HepG2 (cell line): ENCODE measurements at regions not wholly inside any gene's neighbourhood (a gene's known extent, or its start where the extent isn't known, plus 50 kb on each side); places are given as distances from the start of the nearest gene placed in this dataset.
A peak's percentile ranks its signal among the peaks of the same experiment; 100 is the strongest.

Experiments used
- ATAC-seq: fragments of 200-7000 bp; cut with Tn5 transposase; 3 replicates; pipeline ENCODE4 v1.9.1; 2020; ENCODE audit warnings: mild to moderate bottlenecking, moderate library complexity
- BruUV-seq: library from RNA; stranded (reverse); fragments of 400-500 nt; replicated peaks from 2 replicates; lab custom pipeline; 2021; lab: Mats Ljungman, UMichigan
- CTCF ChIA-PET: fragments of 300-600 bp; formaldehyde crosslinking; extraction: SDS; loops from one replicate; lab custom pipeline; 2021; ENCODE audit warnings: low total read pairs, inconsistent platforms, low intra/inter-chr PET ratio; lab: Yijun Ruan, JAX
- POLR2A ChIA-PET: fragments of 350-600 bp; sonication (Branson Sonifier 250); formaldehyde crosslinking; loops from one replicate; lab custom pipeline; 2020; ENCODE audit warnings: antibody characterized with exemption, inconsistent platforms; lab: Yijun Ruan, JAX
- DNase-seq: peaks from one replicate; pipeline ENCODE4 v3.0.0-alpha.2; 2015; ENCODE audit warnings: low spot score
- FAIRE-seq: peaks from 3 replicates; lab custom pipeline; 2011; peaks lifted over from hg19 to GRCh38; lab: Jason Lieb, UNC
- H2AFZ ChIP-seq: one replicate; pipeline ENCODE4 v1.6.1; 2011; ENCODE audit warnings: low read length, inconsistent platforms
- H3K27ac ChIP-seq: fragments of 300-600 bp; 3 replicates; pipeline ENCODE4 v1.8.0; 2011; ENCODE audit warnings: mixed run types, mild to moderate bottlenecking, mixed read lengths, low read length, inconsistent platforms; ENCODE audit not compliant: insufficient read depth; ENCODE audit errors: extremely low read length
- H3K27me3 ChIP-seq, 2 experiments: fragments of 200-600 bp in 1 of 2; 2 replicates in 1 of 2; 3 replicates in 1 of 2; pipeline versions ENCODE4 v1.6.0 to v1.8.0; 2011; ENCODE audit warnings: low read length in 2 of 2, mild to moderate bottlenecking in 2 of 2, moderate library complexity in 2 of 2, inconsistent platforms in 1 of 2; ENCODE audit not compliant: insufficient read depth in 2 of 2, control insufficient read depth in 1 of 2
- H3K36me3 ChIP-seq, 2 experiments: fragments of 200-600 bp in 1 of 2; replicated peaks in 1 of 2; 2 replicates in 1 of 2; 3 replicates in 1 of 2; pipeline versions ENCODE4 v1.5.1 to v1.8.0; 2011; ENCODE audit warnings: low read length in 2 of 2, inconsistent platforms in 1 of 2; ENCODE audit not compliant: insufficient read depth in 2 of 2, control insufficient read depth in 1 of 2
- H3K4me1 ChIP-seq: 2 replicates; pipeline ENCODE4 v1.5.1; 2012; ENCODE audit warnings: low read length, inconsistent platforms; ENCODE audit not compliant: insufficient read depth
- H3K4me2 ChIP-seq: 2 replicates; pipeline ENCODE4 v1.6.0; 2011; ENCODE audit warnings: low read depth, low read length, inconsistent platforms
- H3K4me3 ChIP-seq, 3 experiments: fragments of 200-600 bp in 1 of 3; sonication (generic), shearing (Covaris generic) in 1 of 3; replicated peaks in 1 of 3; 2 replicates each; pipeline ENCODE4 v1.5.1; 2011 to 2016; ENCODE audit warnings: low read length in 3 of 3, inconsistent platforms in 2 of 3, low read depth in 2 of 3, mild to moderate bottlenecking in 2 of 3, control low read depth in 1 of 3, mixed read lengths in 1 of 3; ENCODE audit not compliant: insufficient read depth in 1 of 3
- H3K79me2 ChIP-seq: one replicate; pipeline ENCODE4 v1.6.1; 2011; ENCODE audit warnings: low read length, inconsistent platforms; ENCODE audit not compliant: insufficient read depth
- H3K9ac ChIP-seq: 2 replicates; pipeline ENCODE4 v1.6.0; 2011; ENCODE audit warnings: mild to moderate bottlenecking, low read depth, low read length, inconsistent platforms; ENCODE audit not compliant: insufficient read depth
- H3K9me3 ChIP-seq: 2 replicates; pipeline ENCODE4 v1.5.1; 2012; ENCODE audit warnings: mild to moderate bottlenecking, low read length
- H4K20me1 ChIP-seq: 2 replicates; pipeline ENCODE4 v1.6.0; 2011; ENCODE audit warnings: inconsistent platforms, mild to moderate bottlenecking, low read length, moderate library complexity; ENCODE audit not compliant: insufficient read depth
- KAT7 ChIP-seq: IDR thresholded peaks from 2 replicates; pipeline ENCODE4 v1.6.1; 2018; ENCODE audit warnings: borderline replicate concordance, missing compliant biosample characterization
- RFX5 ChIP-seq: IDR thresholded peaks from 2 replicates; pipeline ENCODE4 v1.6.1; 2011; ENCODE audit warnings: low read depth, low read length, improper control_type of control experiment
- ZMYM3 ChIP-seq: sonication (generic); formaldehyde crosslinking; IDR thresholded peaks from 2 replicates; pipeline ENCODE4 v1.5.1; 2020; ENCODE audit warnings: mild to moderate bottlenecking, missing genetic modification reagents
- ZNF124 ChIP-seq: sonication (generic); formaldehyde crosslinking; IDR thresholded peaks from 2 replicates; pipeline ENCODE4 v1.4.0; 2020; ENCODE audit warnings: missing genetic modification reagents
- ZNF180 ChIP-seq: sonication (generic); formaldehyde crosslinking; IDR thresholded peaks from 2 replicates; pipeline ENCODE4 v1.4.0; 2020; ENCODE audit warnings: low read depth, missing genetic modification reagents, borderline replicate concordance
- ZNF337 ChIP-seq: sonication (generic); formaldehyde crosslinking; IDR thresholded peaks from 2 replicates; pipeline ENCODE4 v1.5.1; 2020; ENCODE audit warnings: missing genetic modification reagents, low read depth, mild to moderate bottlenecking, borderline replicate concordance
- ZNF543 ChIP-seq: sonication (generic); formaldehyde crosslinking; IDR thresholded peaks from 2 replicates; pipeline ENCODE4 v1.4.0; 2020; ENCODE audit warnings: mild to moderate bottlenecking, missing genetic modification reagents
- WGBS: methylation state at CpG from one replicate; pipeline ENCODE4 v1.1.6; 2017; ENCODE audit warnings: low lambda C conversion rate; 5-methylcytosine and 5-hydroxymethylcytosine counted together
- in situ Hi-C: cut with HindIII; loops from 2 replicates; pipeline ENCODE4 v1.10.0; 2017; ENCODE audit warnings: low pct_unique_long_range_greater_than_20kb; ENCODE audit not compliant: extremely low pct_ligation_motif_present
- intact Hi-C: fragments of 100-400 bp; cut with micrococcal nuclease; formaldehyde crosslinking; loops from one replicate; pipeline ENCODE4 v1.10.0; 2022; ENCODE audit not compliant: unreplicated experiment
- TF ChIP-seq, protein P1 (sequence below): sonication (generic); formaldehyde crosslinking; IDR thresholded peaks from 2 replicates; pipeline ENCODE4 v1.4.0; 2020; ENCODE audit warnings: missing genetic modification reagents, borderline replicate concordance
- TF ChIP-seq, protein P2 (sequence below): sonication (generic); formaldehyde crosslinking; IDR thresholded peaks from 2 replicates; pipeline ENCODE4 v1.4.0; 2020; ENCODE audit warnings: mild to moderate bottlenecking, missing genetic modification reagents
- TF ChIP-seq, protein P3 (sequence below): sonication (generic); formaldehyde crosslinking; IDR thresholded peaks from 2 replicates; pipeline ENCODE4 v1.4.0; 2020; ENCODE audit warnings: missing genetic modification reagents
- TF ChIP-seq, protein P4 (sequence below): sonication (generic); formaldehyde crosslinking; IDR thresholded peaks from 2 replicates; pipeline ENCODE4 v1.5.0; 2020; ENCODE audit warnings: mild to moderate bottlenecking, missing genetic modification reagents, borderline replicate concordance

DNA sequence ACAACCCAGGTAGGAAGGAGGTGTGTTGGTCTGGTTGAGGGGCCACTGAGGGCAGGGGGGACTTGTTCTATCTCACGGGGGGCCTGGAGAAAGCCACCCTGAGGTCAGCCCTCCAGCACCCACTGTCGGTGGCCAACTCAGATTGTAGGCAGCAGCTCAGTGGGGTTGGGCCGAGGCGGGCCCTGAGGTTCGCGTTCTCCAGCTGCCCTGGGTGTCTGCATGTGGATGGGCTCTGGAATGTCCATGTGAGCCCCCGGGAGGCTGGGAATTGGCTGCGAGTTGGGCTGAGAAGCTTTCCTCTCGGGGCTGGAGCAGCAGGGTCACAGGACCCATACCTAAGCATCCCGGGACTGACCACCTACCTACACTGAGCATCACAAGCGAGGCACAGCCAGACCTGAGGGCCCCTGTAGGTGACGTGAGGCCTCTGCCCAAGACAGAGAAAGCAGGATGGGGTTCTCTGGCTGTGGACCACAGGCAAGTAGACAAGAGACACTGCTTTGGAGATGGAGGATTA lies 70.3 kb upstream of the HAAO start:
- H3K4me3 ChIP-seq: no peak overlapping the region
- CTCF ChIA-PET: no interaction called here
- H3K9me3 ChIP-seq: no peaks in the 10 kb centered on the region
- WGBS: 53% methylated on average over 11 of the region's 12 CpGs
- ATAC-seq (peak; percentile 17; the same call in 1 of the 3 replicates), DNase-seq (no peak), FAIRE-seq (no peak)
- TF ChIP-seq ZMYM3 (CRISPR knock-in tag): no peak
- no peak for TF ChIP-seq ZNF124
- TF ChIP-seq ZNF180 (CRISPR knock-in tag): no peak
- TF ChIP-seq ZNF543 (CRISPR knock-in tag): no peak
- TF ChIP-seq, protein P1, sequence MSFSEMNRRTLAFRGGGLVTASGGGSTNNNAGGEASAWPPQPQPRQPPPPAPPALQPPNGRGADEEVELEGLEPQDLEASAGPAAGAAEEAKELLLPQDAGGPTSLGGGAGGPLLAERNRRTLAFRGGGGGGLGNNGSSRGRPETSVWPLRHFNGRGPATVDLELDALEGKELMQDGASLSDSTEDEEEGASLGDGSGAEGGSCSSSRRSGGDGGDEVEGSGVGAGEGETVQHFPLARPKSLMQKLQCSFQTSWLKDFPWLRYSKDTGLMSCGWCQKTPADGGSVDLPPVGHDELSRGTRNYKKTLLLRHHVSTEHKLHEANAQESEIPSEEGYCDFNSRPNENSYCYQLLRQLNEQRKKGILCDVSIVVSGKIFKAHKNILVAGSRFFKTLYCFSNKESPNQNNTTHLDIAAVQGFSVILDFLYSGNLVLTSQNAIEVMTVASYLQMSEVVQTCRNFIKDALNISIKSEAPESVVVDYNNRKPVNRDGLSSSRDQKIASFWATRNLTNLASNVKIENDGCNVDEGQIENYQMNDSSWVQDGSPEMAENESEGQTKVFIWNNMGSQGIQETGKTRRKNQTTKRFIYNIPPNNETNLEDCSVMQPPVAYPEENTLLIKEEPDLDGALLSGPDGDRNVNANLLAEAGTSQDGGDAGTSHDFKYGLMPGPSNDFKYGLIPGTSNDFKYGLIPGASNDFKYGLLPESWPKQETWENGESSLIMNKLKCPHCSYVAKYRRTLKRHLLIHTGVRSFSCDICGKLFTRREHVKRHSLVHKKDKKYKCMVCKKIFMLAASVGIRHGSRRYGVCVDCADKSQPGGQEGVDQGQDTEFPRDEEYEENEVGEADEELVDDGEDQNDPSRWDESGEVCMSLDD (CRISPR knock-in tag): no peak
- TF ChIP-seq ZNF337 (CRISPR knock-in tag): no peak
- TF ChIP-seq RFX5: no peak
- TF ChIP-seq, protein P2, sequence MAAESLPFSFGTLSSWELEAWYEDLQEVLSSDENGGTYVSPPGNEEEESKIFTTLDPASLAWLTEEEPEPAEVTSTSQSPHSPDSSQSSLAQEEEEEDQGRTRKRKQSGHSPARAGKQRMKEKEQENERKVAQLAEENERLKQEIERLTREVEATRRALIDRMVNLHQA (CRISPR knock-in tag): no peak
- TF ChIP-seq, protein P3, sequence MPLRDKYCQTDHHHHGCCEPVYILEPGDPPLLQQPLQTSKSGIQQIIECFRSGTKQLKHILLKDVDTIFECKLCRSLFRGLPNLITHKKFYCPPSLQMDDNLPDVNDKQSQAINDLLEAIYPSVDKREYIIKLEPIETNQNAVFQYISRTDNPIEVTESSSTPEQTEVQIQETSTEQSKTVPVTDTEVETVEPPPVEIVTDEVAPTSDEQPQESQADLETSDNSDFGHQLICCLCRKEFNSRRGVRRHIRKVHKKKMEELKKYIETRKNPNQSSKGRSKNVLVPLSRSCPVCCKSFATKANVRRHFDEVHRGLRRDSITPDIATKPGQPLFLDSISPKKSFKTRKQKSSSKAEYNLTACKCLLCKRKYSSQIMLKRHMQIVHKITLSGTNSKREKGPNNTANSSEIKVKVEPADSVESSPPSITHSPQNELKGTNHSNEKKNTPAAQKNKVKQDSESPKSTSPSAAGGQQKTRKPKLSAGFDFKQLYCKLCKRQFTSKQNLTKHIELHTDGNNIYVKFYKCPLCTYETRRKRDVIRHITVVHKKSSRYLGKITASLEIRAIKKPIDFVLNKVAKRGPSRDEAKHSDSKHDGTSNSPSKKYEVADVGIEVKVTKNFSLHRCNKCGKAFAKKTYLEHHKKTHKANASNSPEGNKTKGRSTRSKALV (CRISPR knock-in tag): no peak
- no peak for TF ChIP-seq KAT7 (CRISPR knock-in tag)
- TF ChIP-seq, protein P4, sequence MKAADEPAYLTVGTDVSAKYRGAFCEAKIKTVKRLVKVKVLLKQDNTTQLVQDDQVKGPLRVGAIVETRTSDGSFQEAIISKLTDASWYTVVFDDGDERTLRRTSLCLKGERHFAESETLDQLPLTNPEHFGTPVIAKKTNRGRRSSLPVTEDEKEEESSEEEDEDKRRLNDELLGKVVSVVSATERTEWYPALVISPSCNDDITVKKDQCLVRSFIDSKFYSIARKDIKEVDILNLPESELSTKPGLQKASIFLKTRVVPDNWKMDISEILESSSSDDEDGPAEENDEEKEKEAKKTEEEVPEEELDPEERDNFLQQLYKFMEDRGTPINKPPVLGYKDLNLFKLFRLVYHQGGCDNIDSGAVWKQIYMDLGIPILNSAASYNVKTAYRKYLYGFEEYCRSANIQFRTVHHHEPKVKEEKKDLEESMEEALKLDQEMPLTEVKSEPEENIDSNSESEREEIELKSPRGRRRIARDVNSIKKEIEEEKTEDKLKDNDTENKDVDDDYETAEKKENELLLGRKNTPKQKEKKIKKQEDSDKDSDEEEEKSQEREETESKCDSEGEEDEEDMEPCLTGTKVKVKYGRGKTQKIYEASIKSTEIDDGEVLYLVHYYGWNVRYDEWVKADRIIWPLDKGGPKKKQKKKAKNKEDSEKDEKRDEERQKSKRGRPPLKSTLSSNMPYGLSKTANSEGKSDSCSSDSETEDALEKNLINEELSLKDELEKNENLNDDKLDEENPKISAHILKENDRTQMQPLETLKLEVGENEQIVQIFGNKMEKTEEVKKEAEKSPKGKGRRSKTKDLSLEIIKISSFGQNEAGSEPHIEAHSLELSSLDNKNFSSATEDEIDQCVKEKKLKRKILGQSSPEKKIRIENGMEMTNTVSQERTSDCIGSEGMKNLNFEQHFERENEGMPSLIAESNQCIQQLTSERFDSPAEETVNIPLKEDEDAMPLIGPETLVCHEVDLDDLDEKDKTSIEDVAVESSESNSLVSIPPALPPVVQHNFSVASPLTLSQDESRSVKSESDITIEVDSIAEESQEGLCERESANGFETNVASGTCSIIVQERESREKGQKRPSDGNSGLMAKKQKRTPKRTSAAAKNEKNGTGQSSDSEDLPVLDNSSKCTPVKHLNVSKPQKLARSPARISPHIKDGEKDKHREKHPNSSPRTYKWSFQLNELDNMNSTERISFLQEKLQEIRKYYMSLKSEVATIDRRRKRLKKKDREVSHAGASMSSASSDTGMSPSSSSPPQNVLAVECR (CRISPR knock-in tag): no peak
- no peaks in the 10 kb centered on the region for H3K36me3 ChIP-seq
- H3K4me2 ChIP-seq: no peak overlapping the region
- H3K4me1 ChIP-seq: peaks cover 30% of the 10 kb centered on the region
- H3K27me3 ChIP-seq: peaks cover 2 to 29% of the 10 kb centered on the region in 2 experiments; a peak in 2 of 5 replicates
- no peak overlapping the region for H3K9ac ChIP-seq
- no peak overlapping the region for H3K27ac ChIP-seq
- no peaks in the 10 kb centered on the region for H3K79me2 ChIP-seq
- in situ Hi-C loops (no loop called here), intact Hi-C loops (no loop called here)
- peak overlapping the region; percentile 68 for H2AFZ ChIP-seq
- H4K20me1 ChIP-seq: no peaks in the 10 kb centered on the region
- POLR2A ChIA-PET: no interaction called here
- BruUV-seq: no TSS peak
